ENCODE measurements at regions not wholly inside any gene's neighbourhood (a gene's known extent, or its start where the extent isn't known, plus 50 kb on each side); places are given as distances from the start of the nearest gene placed in this dataset.

DNA sequence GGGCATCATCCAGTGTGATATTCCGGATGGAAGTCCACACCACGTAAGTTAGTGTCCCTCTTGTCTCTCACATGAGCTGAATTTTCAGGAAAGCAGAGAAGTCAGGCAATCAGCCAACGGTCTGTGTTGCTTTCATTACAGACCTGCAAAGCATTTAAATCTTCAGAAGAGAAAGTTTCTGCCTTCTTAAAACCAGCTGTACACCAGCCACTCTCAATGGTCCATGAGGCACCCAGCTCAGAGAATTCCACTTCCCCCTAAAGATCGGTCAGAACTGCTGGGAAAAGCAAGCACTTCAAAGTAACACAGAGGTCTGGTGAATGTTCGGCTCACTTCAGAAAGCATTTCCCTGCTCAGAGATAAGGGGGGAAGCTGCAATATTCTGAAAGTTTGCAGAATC, 903.7 kb downstream of the EPHA3 start:
- Histone ChIP-seq H3K9me3 (ENCODE audit: control insufficient read depth in 4 of 4, insufficient read depth in 3 of 4, low read length in 3 of 4) (no peaks in the 10 kb centered on the region), H3K4me3 (no peak overlapping the region), H3K27me3 (ENCODE audit: control insufficient read depth in 3 of 3, insufficient read depth in 3 of 3, low read length in 2 of 3) (no peaks in the 10 kb centered on the region), H3K9ac (ENCODE audit: insufficient read depth in 1 of 2, low read length in 2 of 2) (peak overlapping the region in 1 of 2 donors; percentile 17), H3K4me1 (ENCODE audit: control insufficient read depth in 5 of 5, insufficient read depth in 5 of 5, low read length in 5 of 5) (peaks cover 1 to 36% (median 17%) of the 10 kb centered on the region in 5 donors), H3K27ac (ENCODE audit: low read depth in 1 of 2, low read length in 1 of 2) (no peak overlapping the region), H3K36me3 (ENCODE audit: control insufficient read depth in 4 of 4, insufficient read depth in 4 of 4, low read length in 4 of 4) (no peaks in the 10 kb centered on the region)
- DNase-seq (peak; percentile 30 to 80 (median 69)), ATAC-seq (ENCODE audit: insufficient read depth, low FRiP score) (no peak)
- TF ChIP-seq, protein P1, sequence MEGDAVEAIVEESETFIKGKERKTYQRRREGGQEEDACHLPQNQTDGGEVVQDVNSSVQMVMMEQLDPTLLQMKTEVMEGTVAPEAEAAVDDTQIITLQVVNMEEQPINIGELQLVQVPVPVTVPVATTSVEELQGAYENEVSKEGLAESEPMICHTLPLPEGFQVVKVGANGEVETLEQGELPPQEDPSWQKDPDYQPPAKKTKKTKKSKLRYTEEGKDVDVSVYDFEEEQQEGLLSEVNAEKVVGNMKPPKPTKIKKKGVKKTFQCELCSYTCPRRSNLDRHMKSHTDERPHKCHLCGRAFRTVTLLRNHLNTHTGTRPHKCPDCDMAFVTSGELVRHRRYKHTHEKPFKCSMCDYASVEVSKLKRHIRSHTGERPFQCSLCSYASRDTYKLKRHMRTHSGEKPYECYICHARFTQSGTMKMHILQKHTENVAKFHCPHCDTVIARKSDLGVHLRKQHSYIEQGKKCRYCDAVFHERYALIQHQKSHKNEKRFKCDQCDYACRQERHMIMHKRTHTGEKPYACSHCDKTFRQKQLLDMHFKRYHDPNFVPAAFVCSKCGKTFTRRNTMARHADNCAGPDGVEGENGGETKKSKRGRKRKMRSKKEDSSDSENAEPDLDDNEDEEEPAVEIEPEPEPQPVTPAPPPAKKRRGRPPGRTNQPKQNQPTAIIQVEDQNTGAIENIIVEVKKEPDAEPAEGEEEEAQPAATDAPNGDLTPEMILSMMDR (IDR thresholded peaks at IDR 0.05; ENCODE audit: control extremely low read depth, extremely low read depth), result no peak
- 16 to 42% methylated on average over 5 of the region's 5 CpGs for WGBS, 2 donors

DNA sequence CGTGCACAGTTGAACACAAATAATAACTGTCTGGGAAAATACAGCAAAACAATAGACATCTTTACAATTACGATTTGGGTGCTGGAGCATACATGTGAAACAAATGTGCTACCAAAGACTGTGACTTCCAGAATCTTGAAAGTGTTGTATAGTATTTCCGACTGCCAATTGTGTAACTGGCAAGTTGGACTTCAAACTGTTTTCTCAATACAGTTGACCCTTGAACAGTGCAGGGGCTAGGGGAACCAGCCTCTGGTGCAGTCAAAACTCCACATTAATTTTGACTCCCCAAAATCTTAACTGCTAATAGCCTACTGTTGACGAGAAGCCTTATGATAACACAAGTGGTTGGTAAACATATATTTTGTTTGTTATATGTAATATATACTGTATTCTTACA, 904.2 kb downstream of the EPHA3 start:
- TF ChIP-seq, protein P1 (IDR thresholded peaks at IDR 0.05; ENCODE audit: control extremely low read depth, extremely low read depth), result no peak
- Histone ChIP-seq H3K4me1 (ENCODE audit: control insufficient read depth in 5 of 5, insufficient read depth in 5 of 5, low read length in 5 of 5) (peaks cover 1 to 36% (median 20%) of the 10 kb centered on the region in 5 donors), H3K9me3 (ENCODE audit: control insufficient read depth in 4 of 4, insufficient read depth in 3 of 4, low read length in 3 of 4) (no peaks in the 10 kb centered on the region), H3K36me3 (ENCODE audit: control insufficient read depth in 4 of 4, insufficient read depth in 4 of 4, low read length in 4 of 4) (no peaks in the 10 kb centered on the region), H3K27ac (ENCODE audit: low read depth in 1 of 2, low read length in 1 of 2) (no peak overlapping the region), H3K4me3 (no peak overlapping the region), H3K27me3 (ENCODE audit: control insufficient read depth in 3 of 3, insufficient read depth in 3 of 3, low read length in 2 of 3) (no peaks in the 10 kb centered on the region), H3K9ac (ENCODE audit: insufficient read depth in 1 of 2, low read length in 2 of 2) (no peak overlapping the region)
- DNase-seq (no peak), ATAC-seq (ENCODE audit: insufficient read depth, low FRiP score) (no peak)
- WGBS, 2 donors, result 57 to 70% methylated on average over 4 of the region's 4 CpGs

DNA sequence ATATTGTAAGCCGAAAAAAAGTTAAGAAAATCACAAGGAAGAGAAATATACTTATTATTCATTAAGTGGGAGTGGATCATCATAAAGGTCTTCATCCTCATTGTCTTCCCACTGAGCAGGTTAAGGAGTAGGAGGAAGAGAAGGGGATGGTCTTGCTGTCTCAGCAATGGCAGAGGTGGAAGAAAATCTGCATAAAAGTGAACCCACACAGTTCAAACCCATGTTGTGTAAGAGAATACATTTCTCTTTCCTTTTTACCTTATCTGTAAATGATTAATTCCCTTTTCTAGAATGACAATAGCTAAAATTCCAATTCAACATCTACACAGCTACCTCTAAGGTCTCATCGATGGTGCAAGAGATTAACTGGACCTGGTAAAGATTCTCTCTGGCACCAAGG, 904.6 kb downstream of the EPHA3 start:
- Histone ChIP-seq H3K27ac (ENCODE audit: low read depth in 1 of 2, low read length in 1 of 2) (no peak overlapping the region), H3K27me3 (ENCODE audit: control insufficient read depth in 3 of 3, insufficient read depth in 3 of 3, low read length in 2 of 3) (no peaks in the 10 kb centered on the region), H3K4me1 (ENCODE audit: control insufficient read depth in 5 of 5, insufficient read depth in 5 of 5, low read length in 5 of 5) (peaks cover 1 to 36% (median 20%) of the 10 kb centered on the region in 5 donors), H3K9me3 (ENCODE audit: control insufficient read depth in 4 of 4, insufficient read depth in 3 of 4, low read length in 3 of 4) (no peaks in the 10 kb centered on the region), H3K4me3 (no peak overlapping the region), H3K36me3 (ENCODE audit: control insufficient read depth in 4 of 4, insufficient read depth in 4 of 4, low read length in 4 of 4) (no peaks in the 10 kb centered on the region), H3K9ac (ENCODE audit: insufficient read depth in 1 of 2, low read length in 2 of 2) (no peak overlapping the region)
- WGBS, 2 donors, result 77 to 87% methylated on average over 2 of the region's 2 CpGs
- DNase-seq (no peak), ATAC-seq (ENCODE audit: insufficient read depth, low FRiP score) (no peak)
- TF ChIP-seq, protein P1 (IDR thresholded peaks at IDR 0.05; ENCODE audit: control extremely low read depth, extremely low read depth), result no peak

DNA sequence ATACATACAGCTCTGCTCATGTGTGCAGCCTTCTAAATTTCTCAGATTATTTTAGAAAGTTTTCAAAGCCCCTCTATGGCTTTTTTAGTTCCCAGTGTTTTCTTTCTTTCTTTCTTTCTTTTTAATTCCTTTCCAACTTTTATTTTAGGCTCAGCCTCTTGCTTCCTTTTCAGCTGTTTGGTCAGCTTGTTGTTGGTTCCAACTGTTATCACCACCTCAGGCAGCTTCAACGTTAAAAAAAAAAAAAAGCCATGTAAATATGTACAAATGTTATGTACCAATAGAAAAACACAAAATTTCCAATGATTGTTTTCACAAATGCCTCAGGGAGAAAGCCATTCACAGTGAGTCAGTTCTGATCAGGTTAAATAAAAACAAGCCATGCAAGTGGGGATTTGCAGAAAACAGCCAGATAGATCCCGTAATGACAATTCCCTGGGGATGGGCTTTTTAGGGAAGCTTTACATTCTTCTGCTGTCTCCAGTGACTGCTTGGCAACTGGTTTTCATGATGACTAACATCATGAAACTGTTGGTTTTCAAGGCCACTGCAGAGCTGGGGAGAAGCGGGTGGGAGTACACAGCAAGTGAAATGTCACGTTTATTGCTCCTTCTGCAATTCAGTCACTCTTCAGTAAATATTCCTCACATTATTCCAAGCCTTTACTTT, 908.4 kb downstream of the EPHA3 start:
- TF ChIP-seq, protein P1 (IDR thresholded peaks at IDR 0.05; ENCODE audit: control extremely low read depth, extremely low read depth), result no peak
- peak in 1 of 3 donors; percentile 36 for DNase-seq
- Histone ChIP-seq H3K27ac (ENCODE audit: low read depth in 1 of 2, low read length in 1 of 2) (peak overlapping the region in 1 of 2 donors; percentile 9), H3K9me3 (ENCODE audit: control insufficient read depth in 4 of 4, insufficient read depth in 3 of 4, low read length in 3 of 4) (no peaks in the 10 kb centered on the region), H3K36me3 (ENCODE audit: control insufficient read depth in 4 of 4, insufficient read depth in 4 of 4, low read length in 4 of 4) (no peaks in the 10 kb centered on the region), H3K4me1 (ENCODE audit: control insufficient read depth in 5 of 5, insufficient read depth in 5 of 5, low read length in 5 of 5) (peaks cover 1 to 11% (median 8%) of the 10 kb centered on the region in 5 donors), H3K4me3 (no peak overlapping the region), H3K9ac (ENCODE audit: insufficient read depth in 1 of 2, low read length in 2 of 2) (no peak overlapping the region), H3K27me3 (ENCODE audit: control insufficient read depth in 3 of 3, insufficient read depth in 3 of 3, low read length in 2 of 3) (no peaks in the 10 kb centered on the region)
- WGBS, 2 donors, result 60 to 61% methylated on average over 4 of the region's 4 CpGs
- no peak for ATAC-seq (ENCODE audit: insufficient read depth, low FRiP score)
